Stimulated activated naive CD8-positive, alpha-beta T cell treated with anti-CD3 and anti-CD28 coated beads, Interleukin-15, Interleukin-2, amounts not matched to agents 100 U/mL and 50 U/mL, for 24 hours (primary cell): ENCODE measurements at regions not wholly inside any gene's neighbourhood (a gene's known extent, or its start where the extent isn't known, plus 50 kb on each side); places are given as distances from the start of the nearest gene placed in this dataset.

Experiments used
- ATAC-seq: fragments of 150-1000 bp; cut with Tn5 transposase; one replicate; pipeline ENCODE4 v1.10.0; 2021
- DNase-seq: peaks from one replicate; pipeline ENCODE4 v3.0.0; 2021

GRCh38 chr3:66747696-66748095, 246.9 kb upstream of the LRIG1 start:
- no peak for ATAC-seq
- DNase-seq: no peak

GRCh38 chr3:66748175-66748876, 247.5 kb upstream of the LRIG1 start:
- DNase-seq (no peak), ATAC-seq (no peak)

GRCh38 chr3:66751842-66752241, 246.3 kb upstream of the KBTBD8 start:
- DNase-seq (no peak), ATAC-seq (no peak)

GRCh38 chr3:66753670-66754069, 244.4 kb upstream of the KBTBD8 start:
- no peak for ATAC-seq
- DNase-seq: no peak

DNA sequence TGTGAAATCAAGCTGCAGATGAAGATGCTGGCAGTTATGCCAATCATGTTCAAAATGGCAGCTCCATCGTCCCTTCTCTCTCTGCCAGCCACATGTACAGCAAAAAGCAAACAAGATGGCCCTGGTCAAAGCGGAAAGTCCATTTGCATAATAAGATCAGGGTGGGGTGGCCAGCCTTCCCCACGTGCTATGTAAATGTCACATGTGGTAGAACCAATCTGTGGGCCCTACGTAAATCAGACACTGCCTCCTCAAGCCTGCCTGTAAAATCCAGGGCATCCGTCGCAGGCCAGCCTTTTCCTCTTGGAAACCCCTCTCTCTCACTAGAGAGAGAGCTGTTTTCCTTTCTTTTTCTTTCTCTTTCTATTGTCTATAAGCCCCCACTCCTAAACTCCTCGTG, 243.5 kb upstream of the KBTBD8 start:
- DNase-seq (no peak), ATAC-seq (no peak)

- DNase-seq (no peak), ATAC-seq (no peak)
These were observed 242.2 kb upstream of the KBTBD8 start for GRCh38 chr3:66755924-66756323.

GRCh38 chr3:66756468-66757036, 241.6 kb upstream of the KBTBD8 start:
- DNase-seq (no peak), ATAC-seq (no peak)

DNA sequence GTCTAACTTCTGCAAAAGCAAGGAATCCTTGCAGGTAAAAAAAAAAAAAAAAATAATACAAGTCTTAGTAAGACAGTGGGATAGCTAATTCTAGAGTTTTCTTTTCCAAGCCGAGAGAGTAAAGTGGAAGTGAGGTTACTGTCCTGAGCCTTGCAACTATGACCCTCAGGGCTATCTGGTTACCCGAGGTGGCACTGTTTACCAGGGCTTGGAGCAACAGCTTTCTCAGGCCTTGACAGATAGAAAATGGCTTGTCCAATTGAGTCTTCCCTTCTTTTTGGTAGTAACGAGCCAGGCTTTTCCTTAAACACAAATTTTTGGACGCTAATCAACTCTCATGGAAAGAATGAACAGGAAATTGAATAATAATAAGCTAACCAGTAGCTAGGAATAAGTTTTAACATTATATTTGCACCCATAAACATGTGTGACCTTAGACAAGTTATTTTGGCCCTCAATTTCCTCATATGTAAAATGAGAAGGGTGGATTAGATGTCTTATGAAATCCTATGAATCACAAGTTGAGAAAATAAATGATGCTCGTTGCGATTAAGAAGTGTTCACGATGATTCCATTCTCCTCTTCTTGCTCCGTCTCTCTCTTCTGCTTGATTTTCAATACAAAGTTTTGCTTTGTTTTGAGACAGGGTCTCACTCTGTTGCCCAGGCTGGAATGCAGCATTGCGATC, 236.9 kb upstream of the KBTBD8 start:
- DNase-seq (no peak), ATAC-seq (no peak)

DNA sequence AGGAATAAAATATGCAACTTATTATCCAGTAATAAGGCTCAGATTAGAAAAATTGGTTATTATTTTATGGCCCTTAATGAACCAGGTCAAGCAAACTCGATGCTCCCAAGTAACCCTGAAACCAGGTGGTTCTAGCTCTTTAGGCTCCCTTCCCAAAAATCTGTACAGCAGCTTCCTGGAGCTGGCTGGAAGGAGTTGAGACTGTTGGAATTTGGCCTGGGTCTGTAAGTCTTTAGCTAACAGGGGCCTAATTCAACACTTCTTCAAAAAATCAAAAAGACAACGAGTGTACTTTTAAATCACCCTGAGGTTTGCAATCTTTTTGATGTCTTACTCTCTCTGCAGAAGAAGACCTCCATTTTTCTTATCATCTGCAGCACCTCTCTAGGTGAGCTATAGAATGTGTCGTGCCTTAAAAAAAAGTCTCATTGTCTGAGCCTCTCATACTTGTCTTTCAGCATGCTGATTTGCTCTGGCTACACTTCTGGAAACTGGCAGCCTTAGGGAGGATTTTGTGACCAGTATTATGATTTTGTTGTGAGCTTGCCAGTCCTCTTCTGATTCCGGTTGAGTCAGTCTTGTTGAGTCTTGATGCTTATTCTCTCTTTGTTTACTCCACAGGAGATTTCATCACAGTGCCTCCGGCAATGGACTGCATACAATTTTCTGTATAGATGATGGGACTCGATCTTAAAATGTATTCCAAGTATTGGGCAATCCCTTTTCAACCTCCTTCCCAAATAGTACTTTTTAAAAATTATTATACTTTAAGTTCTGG, 235.0 kb upstream of the KBTBD8 start:
- DNase-seq: no peak

DNA sequence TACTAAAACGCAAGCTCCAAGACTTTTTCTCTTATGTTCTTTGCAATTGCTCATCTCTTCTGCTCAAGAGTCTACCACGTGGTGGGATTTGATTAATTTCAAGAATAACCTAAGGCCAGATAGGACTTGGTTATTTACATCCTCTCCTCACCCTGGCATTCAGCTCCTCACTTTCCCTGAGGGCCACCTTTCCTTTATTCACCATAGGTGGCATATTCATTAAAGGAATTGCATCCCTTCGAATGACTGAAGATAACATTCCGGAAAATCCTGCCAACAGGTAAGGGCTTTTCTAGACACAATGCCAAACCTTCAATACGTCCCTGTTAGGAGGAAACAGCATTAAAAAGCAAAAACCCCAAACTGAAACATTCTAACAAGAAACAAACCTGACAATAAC, 220.0 kb upstream of the KBTBD8 start:
- ATAC-seq (no peak), DNase-seq (no peak)

More for the DNA sequence above, 235.0 kb upstream of the KBTBD8 start:
- no peak for ATAC-seq

- no peak for DNase-seq
These were observed 219.3 kb upstream of the KBTBD8 start for GRCh38 chr3:66778777-66779176.

DNA sequence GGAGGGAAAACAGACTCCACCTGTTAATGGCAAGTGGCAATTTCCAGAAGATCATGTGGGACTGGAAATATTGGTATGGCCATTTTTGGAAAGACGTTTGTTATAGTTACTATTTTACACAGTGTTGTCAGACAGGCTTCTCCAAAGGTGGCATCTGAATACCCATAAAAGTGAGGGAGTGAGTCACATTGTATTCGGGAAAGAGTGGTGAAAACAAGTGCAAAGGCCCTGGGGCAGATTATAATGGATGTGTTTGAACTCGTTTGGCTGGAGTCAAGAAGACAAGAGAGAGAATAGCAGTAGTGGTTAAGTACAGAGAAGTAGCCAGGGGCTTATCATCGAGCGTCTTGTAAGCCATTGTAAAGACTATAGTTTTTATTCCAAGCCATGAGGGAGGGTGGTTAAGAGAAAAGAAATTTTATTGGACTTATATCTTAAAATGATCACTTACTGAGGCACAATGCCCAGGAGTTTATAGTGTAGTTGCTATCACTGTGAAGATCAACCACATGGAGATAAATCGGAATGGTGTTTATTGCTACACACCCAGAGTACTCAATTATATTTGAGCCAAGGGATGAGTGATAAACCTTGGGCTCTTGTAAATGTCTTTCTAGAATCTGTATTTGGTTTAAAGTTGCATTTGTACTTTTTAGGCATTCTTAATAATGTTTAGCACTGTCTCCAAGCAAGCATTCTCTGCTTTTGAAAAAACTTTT, 212.8 kb upstream of the KBTBD8 start:
- DNase-seq (no peak), ATAC-seq (no peak)

More at GRCh38 chr3:66778777-66779176, 219.3 kb upstream of the KBTBD8 start:
- no peak for ATAC-seq

DNA sequence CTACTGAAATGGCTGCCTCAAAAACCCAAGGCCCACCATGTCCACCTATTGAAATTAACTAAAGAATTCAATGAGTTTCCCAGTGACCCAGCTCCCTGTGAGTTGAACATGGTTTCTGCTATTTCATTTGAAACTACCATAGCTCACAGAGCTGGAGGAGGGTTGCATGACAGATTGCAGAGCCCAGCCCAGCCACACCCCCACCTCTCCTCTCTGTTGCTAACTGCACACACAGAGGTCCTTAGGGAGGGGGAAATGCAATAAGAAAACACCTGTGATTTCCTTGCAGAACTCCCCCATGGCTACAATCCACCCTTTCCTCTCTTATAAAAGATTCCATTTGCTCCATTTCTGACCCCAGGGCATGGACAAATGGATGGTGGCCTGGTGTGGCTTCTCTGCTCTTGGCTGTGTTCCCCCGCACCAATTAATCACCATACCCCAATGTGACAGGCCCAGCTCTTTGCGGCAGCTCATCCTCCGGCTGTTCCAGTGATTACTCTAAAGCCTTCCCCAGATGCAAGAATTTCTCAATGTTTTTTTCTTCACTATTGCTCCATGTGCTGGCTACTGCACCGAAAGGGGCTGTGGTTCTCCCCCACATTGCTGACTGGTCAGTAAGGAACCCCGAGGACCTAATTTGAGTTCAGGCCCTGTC, 208.4 kb upstream of the KBTBD8 start:
- ATAC-seq: no peak
- no peak for DNase-seq

DNA sequence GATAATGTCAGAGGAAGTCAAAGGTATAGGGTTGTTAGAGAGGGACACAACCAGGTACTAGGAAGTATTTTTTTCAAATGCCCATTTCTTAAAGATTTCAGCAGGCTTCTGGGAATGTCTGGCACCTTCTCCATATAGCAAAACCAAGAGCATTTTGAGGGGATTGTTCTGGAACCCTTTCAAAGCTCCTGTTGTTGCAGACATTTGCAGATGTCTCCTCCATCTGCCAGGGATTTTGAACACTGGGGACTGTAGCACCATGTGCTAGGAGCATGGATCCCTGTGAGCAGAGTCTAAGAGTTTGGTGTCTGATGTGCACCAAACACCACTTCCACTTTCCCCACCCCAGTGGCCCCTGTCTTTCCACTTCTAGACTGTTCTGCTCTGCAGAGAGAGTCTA, 206.0 kb upstream of the KBTBD8 start:
- DNase-seq: no peak
- no peak for ATAC-seq

GRCh38 chr3:66795365-66795764, 202.7 kb upstream of the KBTBD8 start:
- ATAC-seq: no peak
- DNase-seq: no peak

GRCh38 chr3:66796343-66796742, 201.8 kb upstream of the KBTBD8 start:
- ATAC-seq (no peak), DNase-seq (no peak)

GRCh38 chr3:66797889-66798560, 200.1 kb upstream of the KBTBD8 start:
- ATAC-seq: no peak
- no peak for DNase-seq

GRCh38 chr3:66800941-66801545, 197.1 kb upstream of the KBTBD8 start:
- DNase-seq (no peak), ATAC-seq (no peak)

- DNase-seq (no peak), ATAC-seq (no peak)
These were observed 194.9 kb upstream of the KBTBD8 start for GRCh38 chr3:66803206-66803605.
